Nephron (organoid): ENCODE measurements at regions not wholly inside any gene's neighbourhood (a gene's known extent, or its start where the extent isn't known, plus 50 kb on each side); places are given as distances from the start of the nearest gene placed in this dataset.

Source experiments
- H3K27ac Mint-ChIP-seq, 3 experiments: 2 replicates each; pipeline ENCODE4 v1.8.0; 2020; ENCODE audit warnings: mixed read lengths in 3 of 3, mild to moderate bottlenecking in 2 of 3, moderate library complexity in 1 of 3
- H3K27me3 Mint-ChIP-seq: 2 replicates; pipeline ENCODE4 v1.8.0; 2021; ENCODE audit warnings: low read depth, mild to moderate bottlenecking, moderate library complexity, mixed read lengths
- H3K36me3 Mint-ChIP-seq: 2 replicates; pipeline ENCODE4 v1.8.0; 2020; ENCODE audit warnings: low read depth, mixed read lengths
- H3K4me1 Mint-ChIP-seq: 2 replicates; pipeline ENCODE4 v1.8.0; 2020; ENCODE audit warnings: mixed read lengths
- H3K4me3 Mint-ChIP-seq, 3 experiments: 2 replicates each; pipeline ENCODE4 v1.8.0; 2020; ENCODE audit warnings: mild to moderate bottlenecking in 3 of 3, mixed read lengths in 3 of 3, moderate library complexity in 2 of 3
- H3K9me3 Mint-ChIP-seq: 2 replicates; pipeline ENCODE4 v1.8.0; 2020; ENCODE audit warnings: mixed read lengths
- TF ChIP-seq, protein P1 (sequence below), 3 experiments: fragments of 200-600 bp; sonication (generic); IDR thresholded peaks; one replicate each; pipeline ENCODE4 v1.5.0; 2021; ENCODE audit warnings: antibody characterized with exemption in 3 of 3; ENCODE audit not compliant: unreplicated experiment in 3 of 3

DNA sequence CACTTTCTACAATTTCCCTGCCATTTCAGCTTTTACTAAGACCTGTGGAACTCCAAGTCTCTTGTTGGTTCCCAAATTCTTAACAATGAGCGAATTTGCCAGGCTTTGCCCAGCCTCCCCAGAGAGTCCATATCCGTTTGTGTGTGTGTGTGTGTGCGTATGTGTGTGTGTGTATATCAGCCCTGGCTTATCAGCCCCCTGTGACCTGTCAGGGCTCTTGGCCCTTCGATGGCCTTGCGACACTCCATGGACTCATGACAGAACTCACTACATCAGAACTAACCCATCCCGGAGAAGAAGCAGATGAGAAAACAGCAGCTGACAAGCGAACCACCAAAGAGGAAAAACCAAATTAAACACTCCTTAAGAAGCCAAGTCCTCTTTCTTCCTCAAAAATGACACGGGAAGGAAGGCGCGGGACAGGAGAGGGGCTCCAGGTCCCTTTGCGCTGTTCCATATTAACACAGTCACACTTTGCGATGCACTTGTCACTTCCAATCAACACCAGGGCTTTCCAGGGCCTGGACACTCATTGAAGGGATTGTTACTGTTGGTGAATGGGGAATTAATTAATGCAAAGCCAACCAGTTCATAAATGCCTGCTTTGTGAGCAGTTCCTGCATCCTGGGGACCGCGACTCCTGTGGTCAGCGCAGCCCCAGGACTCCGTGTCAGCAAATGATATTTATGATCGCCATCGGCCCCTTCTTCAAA is 524.0 kb downstream of the CD83 start:
- Mint-ChIP-seq H3K9me3 (no peaks in the 10 kb centered on the region), H3K27ac (no peak overlapping the region), H3K27me3 (peaks cover 21% of the 10 kb centered on the region), H3K4me3 (no peak overlapping the region), H3K4me1 (peaks cover 52% of the 10 kb centered on the region), H3K36me3 (no peaks in the 10 kb centered on the region)
- TF ChIP-seq, protein P1, sequence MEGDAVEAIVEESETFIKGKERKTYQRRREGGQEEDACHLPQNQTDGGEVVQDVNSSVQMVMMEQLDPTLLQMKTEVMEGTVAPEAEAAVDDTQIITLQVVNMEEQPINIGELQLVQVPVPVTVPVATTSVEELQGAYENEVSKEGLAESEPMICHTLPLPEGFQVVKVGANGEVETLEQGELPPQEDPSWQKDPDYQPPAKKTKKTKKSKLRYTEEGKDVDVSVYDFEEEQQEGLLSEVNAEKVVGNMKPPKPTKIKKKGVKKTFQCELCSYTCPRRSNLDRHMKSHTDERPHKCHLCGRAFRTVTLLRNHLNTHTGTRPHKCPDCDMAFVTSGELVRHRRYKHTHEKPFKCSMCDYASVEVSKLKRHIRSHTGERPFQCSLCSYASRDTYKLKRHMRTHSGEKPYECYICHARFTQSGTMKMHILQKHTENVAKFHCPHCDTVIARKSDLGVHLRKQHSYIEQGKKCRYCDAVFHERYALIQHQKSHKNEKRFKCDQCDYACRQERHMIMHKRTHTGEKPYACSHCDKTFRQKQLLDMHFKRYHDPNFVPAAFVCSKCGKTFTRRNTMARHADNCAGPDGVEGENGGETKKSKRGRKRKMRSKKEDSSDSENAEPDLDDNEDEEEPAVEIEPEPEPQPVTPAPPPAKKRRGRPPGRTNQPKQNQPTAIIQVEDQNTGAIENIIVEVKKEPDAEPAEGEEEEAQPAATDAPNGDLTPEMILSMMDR (IDR thresholded peaks at IDR 0.05; ENCODE audit: unreplicated experiment in 3 of 3), result no peak

- no peak overlapping the region for H3K27ac Mint-ChIP-seq
- H3K4me1 Mint-ChIP-seq, result peaks cover 52% of the 10 kb centered on the region
- no peaks in the 10 kb centered on the region for H3K9me3 Mint-ChIP-seq
- H3K36me3 Mint-ChIP-seq, result no peaks in the 10 kb centered on the region
- TF ChIP-seq, protein P1 (IDR thresholded peaks at IDR 0.05; ENCODE audit: unreplicated experiment in 3 of 3), result no peak
- H3K27me3 Mint-ChIP-seq, result peaks cover 21% of the 10 kb centered on the region
- H3K4me3 Mint-ChIP-seq, result no peak overlapping the region
Observed at GRCh38 chr6:14642136-14642505, 524.5 kb downstream of the CD83 start.

DNA sequence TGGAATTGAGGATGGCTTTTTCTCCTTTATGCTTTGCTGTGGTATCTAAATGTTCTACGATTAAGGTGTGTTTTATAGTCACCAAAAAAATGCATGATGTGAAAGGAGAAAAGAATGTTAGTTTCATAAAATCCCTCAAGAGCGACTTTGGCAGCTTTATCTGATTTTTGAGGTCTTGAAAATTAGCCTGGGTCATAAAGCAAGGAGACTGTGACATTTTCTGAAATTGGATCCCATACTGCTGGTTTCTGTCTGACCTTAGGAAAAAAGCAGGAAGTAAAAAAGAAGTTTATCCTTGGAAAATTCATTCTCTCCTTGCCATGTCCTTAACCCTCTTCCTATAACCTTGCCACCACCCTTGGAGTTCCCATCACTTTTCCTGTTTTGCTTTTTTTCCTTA is 525.3 kb downstream of the CD83 start:
- H3K27ac Mint-ChIP-seq, result peak overlapping the region in 2 of 3 experiments; percentile 74 to 80
- peaks cover 21% of the 10 kb centered on the region for H3K27me3 Mint-ChIP-seq
- H3K4me1 Mint-ChIP-seq, result peaks cover 52% of the 10 kb centered on the region
- H3K36me3 Mint-ChIP-seq, result no peaks in the 10 kb centered on the region
- H3K4me3 Mint-ChIP-seq, result no peak overlapping the region
- H3K9me3 Mint-ChIP-seq, result no peaks in the 10 kb centered on the region
- TF ChIP-seq, protein P1 (IDR thresholded peaks at IDR 0.05; ENCODE audit: unreplicated experiment in 3 of 3), result no peak

- no peaks in the 10 kb centered on the region for H3K9me3 Mint-ChIP-seq
- TF ChIP-seq, protein P1 (IDR thresholded peaks at IDR 0.05; ENCODE audit: unreplicated experiment in 3 of 3), result no peak
- H3K4me3 Mint-ChIP-seq, result no peak overlapping the region
- H3K4me1 Mint-ChIP-seq, result peaks cover 37% of the 10 kb centered on the region
- H3K27ac Mint-ChIP-seq, result no peak overlapping the region
- no peaks in the 10 kb centered on the region for H3K36me3 Mint-ChIP-seq
- H3K27me3 Mint-ChIP-seq, result peaks cover 17% of the 10 kb centered on the region
Observed at GRCh38 chr6:14644381-14644780, 526.8 kb downstream of the CD83 start.

DNA sequence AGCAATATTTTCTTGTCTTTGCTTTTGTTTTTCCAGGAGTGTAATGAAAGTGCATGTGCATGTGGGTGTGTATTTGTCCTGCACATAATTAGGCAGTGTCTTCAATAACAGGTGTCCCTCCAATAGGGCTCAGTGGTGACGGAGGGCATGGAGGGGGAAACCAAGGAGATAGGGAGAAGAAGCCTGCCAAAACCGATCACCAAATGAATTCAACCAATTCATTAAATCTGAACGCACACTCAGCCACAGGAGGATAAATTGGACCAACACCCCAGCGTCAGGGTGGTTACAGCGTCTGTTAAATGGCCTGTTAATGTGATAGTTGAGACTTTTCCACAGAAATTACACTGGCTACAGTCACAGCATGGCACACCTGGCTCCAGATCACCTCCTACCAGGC is 527.6 kb downstream of the CD83 start:
- Mint-ChIP-seq H3K9me3 (no peaks in the 10 kb centered on the region), H3K36me3 (no peaks in the 10 kb centered on the region), H3K4me1 (peaks cover 31% of the 10 kb centered on the region), H3K4me3 (no peak overlapping the region), H3K27ac (peak overlapping the region in 1 of 3 experiments; percentile 17), H3K27me3 (peaks cover 12% of the 10 kb centered on the region)
- TF ChIP-seq, protein P1 (IDR thresholded peaks at IDR 0.05; ENCODE audit: unreplicated experiment in 3 of 3), result no peak

- no peak overlapping the region for H3K4me3 Mint-ChIP-seq
- H3K9me3 Mint-ChIP-seq, result no peaks in the 10 kb centered on the region
- H3K36me3 Mint-ChIP-seq, result no peaks in the 10 kb centered on the region
- TF ChIP-seq, protein P1 (IDR thresholded peaks at IDR 0.05; ENCODE audit: unreplicated experiment in 3 of 3), result no peak
- H3K27ac Mint-ChIP-seq, result no peak overlapping the region
- peaks cover 25% of the 10 kb centered on the region for H3K4me1 Mint-ChIP-seq
- peaks cover 6% of the 10 kb centered on the region for H3K27me3 Mint-ChIP-seq
Observed at GRCh38 chr6:14645841-14646240, 528.3 kb downstream of the CD83 start.
